H1 (cell line): ENCODE measurements at regions not wholly inside any gene's neighbourhood (a gene's known extent, or its start where the extent isn't known, plus 50 kb on each side); places are given as distances from the start of the nearest gene placed in this dataset.

Source experiments
- ASH2L ChIP-seq: fragments of 200-600, 300-600 bp; sonication (generic); IDR thresholded peaks from one replicate; pipeline ENCODE4 v1.7.1; 2017; ENCODE audit warnings: low read length
- ATF2 ChIP-seq: IDR thresholded peaks from 2 replicates; pipeline ENCODE4 v1.6.1; 2012; ENCODE audit warnings: low read length, inconsistent platforms
- CHD2 ChIP-seq: IDR thresholded peaks from 2 replicates; pipeline ENCODE4 v1.6.1; 2012; ENCODE audit warnings: low read length, improper control_type of control experiment
- CTBP2 ChIP-seq: IDR thresholded peaks from 2 replicates; pipeline ENCODE4 v1.7.0; 2011; ENCODE audit warnings: borderline replicate concordance, mild to moderate bottlenecking, moderate library complexity, mixed read lengths, low read length; ENCODE audit not compliant: insufficient read depth, insufficient read length
- JUND ChIP-seq: IDR thresholded peaks from 2 replicates; pipeline ENCODE4 v1.6.1; 2011; ENCODE audit warnings: mild to moderate bottlenecking, improper control_type of control experiment, low read length
- RBBP5 ChIP-seq: IDR thresholded peaks from 2 replicates; pipeline ENCODE4 v1.7.1; 2012; ENCODE audit warnings: low read depth, mild to moderate bottlenecking, inconsistent platforms, low read length, moderate library complexity, borderline replicate concordance
- SP4 ChIP-seq: IDR thresholded peaks from 2 replicates; pipeline ENCODE4 v1.6.1; 2012; ENCODE audit warnings: low read length, inconsistent platforms

DNA sequence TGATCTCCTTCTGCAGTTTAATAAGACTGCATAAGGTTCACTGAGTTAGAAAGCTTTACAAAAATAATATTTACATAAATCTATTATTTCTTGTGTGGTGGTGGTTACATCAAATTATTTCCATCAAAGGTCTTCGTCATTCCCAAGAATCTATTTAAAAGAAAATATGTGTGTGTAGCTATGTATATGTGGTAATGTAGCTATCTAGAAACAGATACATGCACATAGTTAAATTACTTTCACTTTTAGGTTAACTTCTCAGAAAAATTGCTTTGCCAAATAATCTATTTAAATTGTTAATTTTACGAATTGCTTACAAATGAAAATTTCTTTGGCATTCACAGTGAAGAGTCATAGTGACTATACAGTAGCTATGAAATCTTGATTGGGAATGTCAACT lies 633.2 kb downstream of the DMRTA1 start (continued):
- TF ChIP-seq SP4 (no peak), CHD2 (no peak), CTBP2 (no peak), RBBP5 (no peak), JUND (no peak), ATF2 (no peak), ASH2L (no peak)
